HepG2 (cell line): ENCODE measurements at regions not wholly inside any gene's neighbourhood (a gene's known extent, or its start where the extent isn't known, plus 50 kb on each side); places are given as distances from the start of the nearest gene placed in this dataset.

Experiments used
- ATAC-seq: fragments of 200-7000 bp; cut with Tn5 transposase; 3 replicates; pipeline ENCODE4 v1.9.1; 2020; ENCODE audit warnings: mild to moderate bottlenecking, moderate library complexity
- BruUV-seq: library from RNA; stranded (reverse); fragments of 400-500 nt; replicated peaks from 2 replicates; lab custom pipeline; 2021; lab: Mats Ljungman, UMichigan
- CTCF ChIA-PET: fragments of 300-600 bp; formaldehyde crosslinking; extraction: SDS; loops from one replicate; lab custom pipeline; 2021; ENCODE audit warnings: low total read pairs, inconsistent platforms, low intra/inter-chr PET ratio; lab: Yijun Ruan, JAX
- POLR2A ChIA-PET: fragments of 350-600 bp; sonication (Branson Sonifier 250); formaldehyde crosslinking; loops from one replicate; lab custom pipeline; 2020; ENCODE audit warnings: antibody characterized with exemption, inconsistent platforms; lab: Yijun Ruan, JAX
- DNase-seq: peaks from one replicate; pipeline ENCODE4 v3.0.0-alpha.2; 2015; ENCODE audit warnings: low spot score
- FAIRE-seq: peaks from 3 replicates; lab custom pipeline; 2011; peaks lifted over from hg19 to GRCh38; lab: Jason Lieb, UNC
- H2AFZ ChIP-seq: one replicate; pipeline ENCODE4 v1.6.1; 2011; ENCODE audit warnings: low read length, inconsistent platforms
- H3K27ac ChIP-seq: fragments of 300-600 bp; 3 replicates; pipeline ENCODE4 v1.8.0; 2011; ENCODE audit warnings: mixed run types, mild to moderate bottlenecking, mixed read lengths, low read length, inconsistent platforms; ENCODE audit not compliant: insufficient read depth; ENCODE audit errors: extremely low read length
- H3K27me3 ChIP-seq, 2 experiments: fragments of 200-600 bp in 1 of 2; 2 replicates in 1 of 2; 3 replicates in 1 of 2; pipeline versions ENCODE4 v1.6.0 to v1.8.0; 2011; ENCODE audit warnings: low read length in 2 of 2, mild to moderate bottlenecking in 2 of 2, moderate library complexity in 2 of 2, inconsistent platforms in 1 of 2; ENCODE audit not compliant: insufficient read depth in 2 of 2, control insufficient read depth in 1 of 2
- H3K36me3 ChIP-seq, 2 experiments: fragments of 200-600 bp in 1 of 2; replicated peaks in 1 of 2; 2 replicates in 1 of 2; 3 replicates in 1 of 2; pipeline versions ENCODE4 v1.5.1 to v1.8.0; 2011; ENCODE audit warnings: low read length in 2 of 2, inconsistent platforms in 1 of 2; ENCODE audit not compliant: insufficient read depth in 2 of 2, control insufficient read depth in 1 of 2
- H3K4me1 ChIP-seq: 2 replicates; pipeline ENCODE4 v1.5.1; 2012; ENCODE audit warnings: low read length, inconsistent platforms; ENCODE audit not compliant: insufficient read depth
- H3K4me2 ChIP-seq: 2 replicates; pipeline ENCODE4 v1.6.0; 2011; ENCODE audit warnings: low read depth, low read length, inconsistent platforms
- H3K4me3 ChIP-seq, 3 experiments: fragments of 200-600 bp in 1 of 3; sonication (generic), shearing (Covaris generic) in 1 of 3; replicated peaks in 1 of 3; 2 replicates each; pipeline ENCODE4 v1.5.1; 2011 to 2016; ENCODE audit warnings: low read length in 3 of 3, inconsistent platforms in 2 of 3, low read depth in 2 of 3, mild to moderate bottlenecking in 2 of 3, control low read depth in 1 of 3, mixed read lengths in 1 of 3; ENCODE audit not compliant: insufficient read depth in 1 of 3
- H3K79me2 ChIP-seq: one replicate; pipeline ENCODE4 v1.6.1; 2011; ENCODE audit warnings: low read length, inconsistent platforms; ENCODE audit not compliant: insufficient read depth
- H3K9ac ChIP-seq: 2 replicates; pipeline ENCODE4 v1.6.0; 2011; ENCODE audit warnings: mild to moderate bottlenecking, low read depth, low read length, inconsistent platforms; ENCODE audit not compliant: insufficient read depth
- H3K9me3 ChIP-seq: 2 replicates; pipeline ENCODE4 v1.5.1; 2012; ENCODE audit warnings: mild to moderate bottlenecking, low read length
- H4K20me1 ChIP-seq: 2 replicates; pipeline ENCODE4 v1.6.0; 2011; ENCODE audit warnings: inconsistent platforms, mild to moderate bottlenecking, low read length, moderate library complexity; ENCODE audit not compliant: insufficient read depth
- CHD2 ChIP-seq: IDR thresholded peaks from 2 replicates; pipeline ENCODE4 v1.6.1; 2011; ENCODE audit warnings: low read depth, low read length, improper control_type of control experiment
- FOXA1 ChIP-seq, 2 experiments: fragments of 450-650 bp in 1 of 2; sonication (generic) in 1 of 2; formaldehyde crosslinking in 1 of 2; IDR thresholded peaks; 2 replicates each; pipeline versions ENCODE4 v1.4.0 to v1.6.1; 2016 to 2020; ENCODE audit warnings: missing genetic modification reagents in 1 of 2
- FOXJ3 ChIP-seq: sonication (generic); formaldehyde crosslinking; IDR thresholded peaks from 2 replicates; pipeline ENCODE4 v1.4.0; 2020; ENCODE audit warnings: missing genetic modification reagents, mild to moderate bottlenecking, borderline replicate concordance
- MLLT10 ChIP-seq: sonication (generic); formaldehyde crosslinking; IDR thresholded peaks from 2 replicates; pipeline ENCODE4 v1.4.0; 2020; ENCODE audit warnings: missing genetic modification reagents
- NBN ChIP-seq: fragments of 450-650 bp; conservative IDR thresholded peaks from 2 replicates; pipeline ENCODE4 v1.6.1; 2017
- NFYC ChIP-seq: IDR thresholded peaks from 2 replicates; pipeline ENCODE4 v1.6.1; 2016; ENCODE audit warnings: missing genetic modification reagents, missing compliant biosample characterization
- PLSCR1 ChIP-seq: sonication (generic); formaldehyde crosslinking; IDR thresholded peaks from 2 replicates; pipeline ENCODE4 v1.5.0; 2020; ENCODE audit warnings: missing genetic modification reagents, mild to moderate bottlenecking, borderline replicate concordance
- SRF ChIP-seq: IDR thresholded peaks from 2 replicates; pipeline ENCODE4 v1.6.1; 2011; ENCODE audit warnings: mild to moderate bottlenecking, low read depth, low read length, moderate library complexity
- SRY ChIP-seq: sonication (generic); formaldehyde crosslinking; IDR thresholded peaks from 2 replicates; pipeline ENCODE4 v1.8.0; 2022; ENCODE audit warnings: mild to moderate bottlenecking, missing genetic modification reagents
- TSC22D2 ChIP-seq: sonication (generic); formaldehyde crosslinking; IDR thresholded peaks from 2 replicates; pipeline ENCODE4 v1.5.1; 2020; ENCODE audit warnings: missing genetic modification reagents, mild to moderate bottlenecking, borderline replicate concordance
- ZMYM4 ChIP-seq: sonication (generic); formaldehyde crosslinking; IDR thresholded peaks from 2 replicates; pipeline ENCODE4 v1.8.1; 2023; ENCODE audit warnings: mild to moderate bottlenecking, missing genetic modification reagents
- ZNF180 ChIP-seq: sonication (generic); formaldehyde crosslinking; IDR thresholded peaks from 2 replicates; pipeline ENCODE4 v1.4.0; 2020; ENCODE audit warnings: low read depth, missing genetic modification reagents, borderline replicate concordance
- ZNF629 ChIP-seq: sonication (generic); formaldehyde crosslinking; conservative IDR thresholded peaks from 2 replicates; pipeline ENCODE4 v1.5.0; 2020; ENCODE audit warnings: missing genetic modification reagents
- ZNF770 ChIP-seq: sonication (generic); formaldehyde crosslinking; IDR thresholded peaks from 2 replicates; pipeline ENCODE4 v1.5.0; 2020; ENCODE audit warnings: mild to moderate bottlenecking, missing genetic modification reagents
- WGBS: methylation state at CpG from one replicate; pipeline ENCODE4 v1.1.6; 2017; ENCODE audit warnings: low lambda C conversion rate; 5-methylcytosine and 5-hydroxymethylcytosine counted together
- in situ Hi-C: cut with HindIII; loops from 2 replicates; pipeline ENCODE4 v1.10.0; 2017; ENCODE audit warnings: low pct_unique_long_range_greater_than_20kb; ENCODE audit not compliant: extremely low pct_ligation_motif_present
- intact Hi-C: fragments of 100-400 bp; cut with micrococcal nuclease; formaldehyde crosslinking; loops from one replicate; pipeline ENCODE4 v1.10.0; 2022; ENCODE audit not compliant: unreplicated experiment

GRCh38 chr10:3890602-3891352 lies 105.8 kb upstream of the KLF6 start:
- intact Hi-C loops (loop anchor here (1.0 kb wide), 1 partner anchor 104 kb away; no protein-coding TSS in a partner anchor), in situ Hi-C loops (no loop called here)
- no TSS peak for BruUV-seq
- Histone ChIP-seq H3K27me3 (no peaks in the 10 kb centered on the region), H3K27ac (peak overlapping the region; percentile 77), H2AFZ (no peak overlapping the region), H3K9ac (peak overlapping the region; percentile 51), H3K9me3 (no peaks in the 10 kb centered on the region), H3K4me1 (peaks cover 61% of the 10 kb centered on the region), H3K4me3 (no peak overlapping the region), H3K4me2 (peak overlapping the region; percentile 52), H3K36me3 (no peaks in the 10 kb centered on the region), H3K79me2 (no peaks in the 10 kb centered on the region), H4K20me1 (no peaks in the 10 kb centered on the region)
- 95% methylated on average over 14 of the region's 14 CpGs for WGBS
- no peak for TF ChIP-seq ZNF629 (CRISPR knock-in tag)
- TF ChIP-seq FOXA1 (IDR thresholded peaks at IDR 0.05) = no peak
- TF ChIP-seq FOXA1 (CRISPR knock-in tag; IDR thresholded peaks at IDR 0.05) = no peak
- peak; percentile 98; the same call in 1 of the 2 replicates for TF ChIP-seq ZNF180 (CRISPR knock-in tag)
- no peak for TF ChIP-seq NBN
- no peak for TF ChIP-seq MLLT10 (CRISPR knock-in tag)
- no peak for TF ChIP-seq SRY
- FAIRE-seq (no peak), DNase-seq (no peak), ATAC-seq (0 out of 3 replicates have a peak, but pooled peaks have one; percentile 14)
- ChIA-PET CTCF (no interaction called here), POLR2A (interaction anchor here (1.4 to 7.0 kb wide), 7 partner anchors 11 to 125 kb away, joined by 4 to 116 read pairs (median 15); partner anchors contain the start of gene KLF6)

GRCh38 chr10:3889961-3890522 lies 105.0 kb upstream of the KLF6 start:
- Histone ChIP-seq H3K36me3 (no peaks in the 10 kb centered on the region), H3K4me2 (peak overlapping the region; percentile 52), H3K4me1 (peaks cover 68% of the 10 kb centered on the region), H3K4me3 (peak overlapping the region in 1 of 3 experiments; percentile 18; a peak in 1 of 6 replicates), H3K9me3 (no peaks in the 10 kb centered on the region), H2AFZ (no peak overlapping the region), H3K27ac (peak overlapping the region; percentile 77), H3K27me3 (no peaks in the 10 kb centered on the region), H3K9ac (peak overlapping the region; percentile 51), H4K20me1 (no peaks in the 10 kb centered on the region), H3K79me2 (no peaks in the 10 kb centered on the region)
- intact Hi-C loops (loop anchor here (1.0 to 5.0 kb wide), 2 partner anchors 78 to 104 kb away; no protein-coding TSS in a partner anchor), in situ Hi-C loops (loop anchor here (5.0 kb wide), 1 partner anchor 108 kb away; no protein-coding TSS in a partner anchor)
- 1% methylated on average over 4 of the region's 4 CpGs for WGBS
- CTCF ChIA-PET = no interaction called here
- peak; percentile 99 for FAIRE-seq
- peak; percentile 99 for DNase-seq
- BruUV-seq = no TSS peak
- POLR2A ChIA-PET = interaction anchor here (1.4 to 7.0 kb wide), 8 partner anchors 11 to 150 kb away, joined by 4 to 116 read pairs (median 14); partner anchors contain the start of gene KLF6
- peak; percentile 92 for ATAC-seq
- 0 out of 2 replicates have a peak, but pooled peaks have one; percentile 4 for TF ChIP-seq SRF
- peak; percentile 57; the same call in 1 of the 2 replicates for TF ChIP-seq FOXJ3 (CRISPR knock-in tag)
- TF ChIP-seq TSC22D2 (CRISPR knock-in tag) = 0 out of 2 replicates have a peak, but pooled peaks have one; percentile 45
- peak; percentile 34; the same call in 1 of the 2 replicates for TF ChIP-seq NFYC (CRISPR knock-in tag)
- TF ChIP-seq ZMYM4 (CRISPR knock-in tag) = peak; percentile 55; the same call in 1 of the 2 replicates
- TF ChIP-seq ZNF770 (CRISPR knock-in tag) = peak; percentile 76
- no peak for TF ChIP-seq PLSCR1 (CRISPR knock-in tag)
- TF ChIP-seq CHD2 = no peak
